ENCODE measurements at regions not wholly inside any gene's neighbourhood (a gene's known extent, or its start where the extent isn't known, plus 50 kb on each side); places are given as distances from the start of the nearest gene placed in this dataset.

- TF ChIP-seq GATA2 (IDR thresholded peaks at IDR 0.05; ENCODE audit: low read depth, low read length) = no peak
- no peak for TF ChIP-seq GATA3 (IDR thresholded peaks at IDR 0.05; ENCODE audit: low read depth, low read length)
Measured at GRCh38 chr13:100822871-100823443, 148.4 kb upstream of the TMTC4 start.

GRCh38 chr13:100818711-100819110 lies 144.1 kb upstream of the TMTC4 start:
- no peak for TF ChIP-seq GATA3 (IDR thresholded peaks at IDR 0.05; ENCODE audit: low read depth, low read length)
- no peak for TF ChIP-seq GATA2 (IDR thresholded peaks at IDR 0.05; ENCODE audit: low read depth, low read length)

- TF ChIP-seq GATA2 (IDR thresholded peaks at IDR 0.05; ENCODE audit: low read depth, low read length) (no peak), GATA3 (IDR thresholded peaks at IDR 0.05; ENCODE audit: low read depth, low read length) (no peak)
Measured at GRCh38 chr13:100817928-100818327, 143.3 kb upstream of the TMTC4 start.

- TF ChIP-seq GATA3 (IDR thresholded peaks at IDR 0.05; ENCODE audit: low read depth, low read length) (no peak), GATA2 (IDR thresholded peaks at IDR 0.05; ENCODE audit: low read depth, low read length) (no peak)
Measured at GRCh38 chr13:100815476-100816046, 141.0 kb upstream of the TMTC4 start.

GRCh38 chr13:100812982-100813584 lies 138.5 kb upstream of the TMTC4 start:
- TF ChIP-seq GATA2 (IDR thresholded peaks at IDR 0.05; ENCODE audit: low read depth, low read length) (no peak), GATA3 (IDR thresholded peaks at IDR 0.05; ENCODE audit: low read depth, low read length) (no peak)

- TF ChIP-seq GATA3 (IDR thresholded peaks at IDR 0.05; ENCODE audit: low read depth, low read length) = no peak
- no peak for TF ChIP-seq GATA2 (IDR thresholded peaks at IDR 0.05; ENCODE audit: low read depth, low read length)
Measured at GRCh38 chr13:100811928-100812327, 137.3 kb upstream of the TMTC4 start.

GRCh38 chr13:100811024-100811865 lies 136.7 kb upstream of the TMTC4 start:
- TF ChIP-seq GATA3 (IDR thresholded peaks at IDR 0.05; ENCODE audit: low read depth, low read length) (no peak), GATA2 (IDR thresholded peaks at IDR 0.05; ENCODE audit: low read depth, low read length) (no peak)

GRCh38 chr13:100810481-100810880 lies 135.9 kb upstream of the TMTC4 start:
- TF ChIP-seq GATA2 (IDR thresholded peaks at IDR 0.05; ENCODE audit: low read depth, low read length) (no peak), GATA3 (IDR thresholded peaks at IDR 0.05; ENCODE audit: low read depth, low read length) (no peak)

- TF ChIP-seq GATA2 (IDR thresholded peaks at IDR 0.05; ENCODE audit: low read depth, low read length) (no peak), GATA3 (IDR thresholded peaks at IDR 0.05; ENCODE audit: low read depth, low read length) (no peak)
Measured at GRCh38 chr13:100809856-100810255, 135.3 kb upstream of the TMTC4 start.

GRCh38 chr13:100809129-100809390 lies 134.5 kb upstream of the TMTC4 start:
- no peak for TF ChIP-seq GATA3 (IDR thresholded peaks at IDR 0.05; ENCODE audit: low read depth, low read length)
- no peak for TF ChIP-seq GATA2 (IDR thresholded peaks at IDR 0.05; ENCODE audit: low read depth, low read length)

GRCh38 chr13:100808330-100809128 lies 133.9 kb upstream of the TMTC4 start:
- TF ChIP-seq GATA3 (IDR thresholded peaks at IDR 0.05; ENCODE audit: low read depth, low read length) (no peak), GATA2 (IDR thresholded peaks at IDR 0.05; ENCODE audit: low read depth, low read length) (no peak)

GRCh38 chr13:100803091-100803490 lies 128.5 kb upstream of the TMTC4 start:
- TF ChIP-seq GATA3 (IDR thresholded peaks at IDR 0.05; ENCODE audit: low read depth, low read length) (no peak), GATA2 (IDR thresholded peaks at IDR 0.05; ENCODE audit: low read depth, low read length) (no peak)

- TF ChIP-seq GATA2 (IDR thresholded peaks at IDR 0.05; ENCODE audit: low read depth, low read length) = no peak
- TF ChIP-seq GATA3 (IDR thresholded peaks at IDR 0.05; ENCODE audit: low read depth, low read length) = no peak
Measured at GRCh38 chr13:100800283-100800875, 125.8 kb upstream of the TMTC4 start.
